HG03025 (cell line): ENCODE measurements at regions not wholly inside any gene's neighbourhood (a gene's known extent, or its start where the extent isn't known, plus 50 kb on each side); places are given as distances from the start of the nearest gene placed in this dataset.

Experiments used
- ATAC-seq: cut with Tn5 transposase; IDR thresholded peaks from one replicate; pipeline ENCODE4 v1.9.1; 2021; ENCODE audit warnings: mild to moderate bottlenecking, moderate library complexity; ENCODE audit not compliant: unreplicated experiment, low FRiP score

GRCh38 chr9:86406366-86406765, 52.2 kb upstream of the TUT7 start:
- ATAC-seq: no peak

- no peak for ATAC-seq
Measured at GRCh38 chr9:86405926-86406325, 51.7 kb upstream of the TUT7 start.

GRCh38 chr9:86405086-86405491, 50.9 kb upstream of the TUT7 start:
- ATAC-seq: no peak
